Right renal pelvis (tissue), 4 donors: ENCODE measurements at regions not wholly inside any gene's neighbourhood (a gene's known extent, or its start where the extent isn't known, plus 50 kb on each side); places are given as distances from the start of the nearest gene placed in this dataset.

Experiments
- DNase-seq, 4 donors: peaks; one replicate each; pipeline ENCODE4 v3.0.0-alpha.2; 2013; ENCODE audit warnings: low read depth in 4 of 4, low spot score in 3 of 4, missing footprints in 1 of 4

DNA sequence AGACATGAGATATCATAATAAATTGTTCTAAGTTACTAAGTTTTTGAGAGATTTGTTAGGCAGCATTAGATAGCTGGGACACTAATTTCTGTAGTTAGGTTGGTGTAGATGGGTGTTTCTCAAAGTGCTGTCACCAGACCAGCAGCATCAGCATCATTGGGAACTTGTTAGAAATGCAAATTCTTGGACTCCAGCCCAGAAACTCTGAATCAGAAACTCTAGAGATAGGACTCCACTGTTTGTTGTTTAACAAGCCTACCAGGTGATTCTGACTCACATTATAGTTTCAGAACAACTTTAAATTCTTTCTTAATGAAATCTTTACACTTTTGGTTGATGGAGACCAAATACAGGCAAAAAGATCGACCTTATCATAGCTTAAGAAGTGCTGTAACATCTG lies 173.7 kb downstream of the PABPC4L start:
- no peak for DNase-seq

DNA sequence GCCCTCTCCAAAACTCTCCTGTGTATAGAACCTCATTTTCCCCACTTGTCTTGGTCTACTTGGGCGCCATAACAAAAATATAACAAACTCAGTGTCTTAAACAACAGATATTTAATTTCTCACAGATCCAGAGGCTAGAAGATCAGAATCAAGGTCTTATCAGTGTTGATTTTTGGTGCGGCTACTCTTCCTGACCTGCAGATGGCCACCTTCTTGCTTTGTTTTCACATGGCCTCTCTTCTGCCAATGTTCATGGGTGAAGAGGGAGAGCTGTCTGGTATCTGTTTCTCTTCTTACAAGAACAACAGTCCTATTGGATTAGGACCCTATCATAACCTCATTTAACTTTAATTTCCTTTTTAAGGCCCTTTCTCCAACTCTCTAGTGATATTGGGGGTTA lies 177.3 kb downstream of the PABPC4L start:
- no peak for DNase-seq

DNA sequence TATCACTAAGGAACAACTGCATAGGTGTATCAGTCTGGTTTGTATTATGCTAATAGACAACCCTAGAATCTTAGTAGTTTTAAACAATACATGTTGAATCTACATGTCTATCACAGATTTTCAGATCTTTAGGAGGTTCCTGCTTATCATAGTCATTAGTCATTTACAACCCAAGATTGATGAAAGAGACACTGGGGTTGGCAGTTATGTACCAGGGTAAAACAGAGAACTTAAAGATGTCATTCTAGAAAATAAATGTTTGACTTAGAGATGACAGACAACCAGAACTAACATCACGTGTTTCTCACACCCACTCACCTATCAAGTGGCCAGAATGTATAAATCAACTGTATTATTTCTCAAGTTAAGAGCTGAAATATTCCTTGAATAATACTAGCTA lies 181.9 kb downstream of the PABPC4L start:
- DNase-seq: no peak

DNA sequence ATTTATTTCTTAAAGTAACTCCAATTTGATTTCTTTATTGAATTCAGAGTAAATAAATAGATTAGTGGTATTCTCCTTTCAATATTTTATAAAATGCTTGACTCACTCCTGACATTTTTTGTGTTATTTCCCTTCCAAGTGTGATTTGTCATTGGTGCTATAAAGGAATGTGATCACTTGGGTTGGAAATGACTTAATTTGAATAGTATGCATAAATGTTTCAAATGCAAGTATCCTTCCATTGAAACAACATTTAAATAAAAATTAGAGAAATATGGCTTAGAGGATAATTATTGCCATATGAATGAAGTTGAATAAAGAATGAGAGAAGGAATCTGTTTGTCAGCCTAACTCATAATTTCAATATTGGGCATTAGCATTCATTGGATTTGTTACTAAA lies 182.7 kb downstream of the PABPC4L start:
- DNase-seq: no peak

DNA sequence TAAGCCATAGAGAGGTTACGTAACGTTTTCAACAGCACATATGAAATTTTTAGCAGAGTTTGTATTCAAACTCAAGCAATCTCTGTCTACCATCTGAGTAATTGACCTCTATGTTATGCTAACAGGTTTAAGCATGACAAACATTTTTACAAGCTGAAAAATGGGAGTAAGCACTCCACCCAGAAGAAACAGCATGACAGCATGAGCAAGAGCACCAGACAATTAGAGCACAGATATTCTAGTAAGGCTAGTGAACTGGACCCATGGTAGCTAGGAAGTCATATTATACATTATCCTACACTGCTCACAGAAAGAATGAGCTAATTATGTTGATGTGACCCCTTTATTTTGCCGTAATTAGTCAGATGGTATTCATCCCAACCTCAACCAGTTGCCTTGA lies 200.5 kb downstream of the PABPC4L start:
- no peak for DNase-seq

DNA sequence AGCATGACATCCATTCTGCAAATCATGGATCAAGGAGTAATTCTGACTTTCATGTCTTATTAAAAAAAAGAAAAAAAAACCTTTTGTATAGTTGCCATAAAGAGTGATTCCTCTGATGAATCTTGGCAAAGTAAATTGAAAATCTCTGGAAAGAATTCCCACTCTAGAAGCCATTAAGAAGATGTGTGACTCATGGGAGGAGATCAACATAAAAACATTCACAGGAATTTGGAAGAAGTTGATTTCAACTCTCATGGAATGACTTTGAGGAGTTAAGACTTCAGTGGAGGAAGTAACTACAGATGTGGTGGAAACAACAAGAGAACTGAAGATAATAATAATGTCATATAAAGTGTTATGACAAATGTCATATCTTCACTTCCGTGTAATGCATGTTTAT lies 204.2 kb downstream of the PABPC4L start:
- DNase-seq: no peak

DNA sequence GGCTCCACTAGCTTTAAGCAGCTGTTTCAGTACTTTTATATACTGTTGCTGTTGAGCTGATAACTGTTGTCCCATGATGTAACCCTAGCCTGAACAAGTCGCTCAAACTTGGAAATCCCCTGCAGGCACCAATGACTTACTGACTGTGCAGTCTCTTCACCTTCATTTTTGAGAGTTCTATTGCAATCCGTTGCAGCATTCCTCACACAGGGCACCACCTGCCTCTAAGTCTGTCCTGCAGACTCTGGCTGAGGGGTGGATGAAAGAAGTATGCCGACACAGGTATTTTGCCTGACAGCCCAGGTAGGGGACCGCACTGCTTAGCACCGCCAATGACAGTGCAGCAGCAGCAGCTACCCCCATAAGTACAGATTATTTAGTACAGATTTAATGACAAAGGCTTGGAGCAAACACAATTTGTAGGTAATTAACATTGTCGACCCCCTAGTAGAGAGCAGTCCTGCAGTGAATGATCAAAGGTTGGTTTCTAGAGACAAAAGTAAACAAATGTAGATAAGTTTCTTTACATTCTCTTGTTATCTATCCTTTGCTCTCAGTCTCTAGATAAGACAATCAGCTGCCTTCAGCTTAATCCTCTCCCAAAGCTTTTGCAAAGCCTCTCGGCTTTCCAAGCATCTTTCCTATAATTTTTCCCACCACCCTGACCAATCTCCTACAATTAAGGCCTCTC lies 205.0 kb downstream of the PABPC4L start:
- no peak for DNase-seq

DNA sequence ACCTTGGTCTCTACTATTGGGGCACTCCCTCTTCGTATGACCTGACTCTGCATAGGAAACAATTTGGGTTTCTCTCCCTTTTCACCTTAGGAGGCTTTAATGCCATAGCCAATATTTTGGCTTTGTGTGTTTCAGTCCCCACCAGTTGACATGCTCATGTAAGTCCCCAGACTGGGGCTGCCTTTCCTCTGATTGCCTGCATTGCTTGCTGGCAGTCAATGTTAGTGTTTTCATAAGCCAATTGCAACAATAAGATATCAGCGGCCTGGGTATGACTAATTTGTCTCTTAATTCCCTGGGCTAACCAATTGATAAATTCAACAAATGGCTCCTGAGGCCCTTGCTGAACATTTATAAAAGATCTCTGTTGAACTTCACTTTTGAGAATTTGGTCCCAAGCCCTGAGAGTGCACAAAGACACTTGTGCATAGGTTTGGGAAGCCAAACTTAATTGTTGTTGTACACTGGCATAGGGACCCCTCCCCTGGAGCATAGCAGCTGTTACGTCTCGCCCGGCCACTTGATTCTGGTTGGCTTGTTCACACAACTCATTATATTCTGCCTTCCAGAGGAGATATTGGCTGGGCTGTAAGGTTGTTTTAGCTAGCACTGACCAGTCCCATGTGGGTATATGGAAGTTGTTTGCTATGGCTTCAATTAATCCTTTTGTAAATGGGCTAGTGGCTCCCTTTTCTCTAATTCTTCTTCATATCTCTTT lies 206.2 kb downstream of the PABPC4L start:
- no peak for DNase-seq

DNA sequence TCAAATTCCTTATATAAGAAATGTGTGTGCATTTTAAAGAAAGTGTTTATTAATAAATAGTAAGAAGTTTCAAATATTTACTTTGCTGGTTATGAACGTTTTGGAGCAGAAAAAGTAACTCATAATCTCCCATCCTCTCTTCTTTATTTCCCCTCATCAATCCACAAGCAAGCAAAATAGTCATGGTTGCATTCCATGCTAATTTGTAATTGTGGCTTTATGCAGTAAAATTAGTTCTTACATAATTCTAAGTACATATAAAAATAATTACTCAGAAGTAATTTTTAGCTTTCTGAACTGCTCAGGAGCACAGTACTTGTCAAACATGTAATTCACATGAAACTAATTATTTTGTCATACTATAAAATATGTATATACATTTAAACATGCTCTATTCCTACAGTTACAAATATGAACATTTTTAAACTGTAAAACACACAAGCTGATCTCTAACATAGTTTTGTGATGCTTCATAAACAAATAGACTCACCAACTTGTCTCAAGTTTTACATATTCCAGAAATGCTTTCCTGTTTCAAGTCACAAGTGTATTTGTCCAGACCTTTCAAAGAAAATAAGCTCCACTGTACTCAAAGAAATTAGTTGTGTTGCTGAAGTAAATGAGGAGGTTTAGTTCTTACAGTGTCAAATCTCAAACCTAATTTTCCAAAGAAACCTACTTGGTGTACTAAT lies 218.9 kb downstream of the PABPC4L start:
- no peak for DNase-seq

DNA sequence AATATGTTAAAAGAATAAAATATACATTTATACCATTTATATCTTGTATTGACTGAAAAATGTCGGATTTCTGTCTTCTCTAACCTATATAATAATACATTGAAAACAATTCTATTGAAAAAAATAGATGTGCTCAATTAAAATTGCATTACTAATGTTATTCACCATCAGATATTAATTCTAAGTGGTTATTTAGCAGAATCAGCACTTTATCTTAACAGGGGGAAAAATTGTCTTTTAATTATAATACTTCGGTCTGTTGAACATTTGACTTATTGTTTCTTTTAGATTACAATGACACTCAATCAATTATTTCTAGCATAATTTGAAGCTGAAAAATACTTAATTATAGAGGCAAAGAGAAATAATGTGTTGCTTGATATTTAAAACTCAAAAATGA lies 220.3 kb downstream of the PABPC4L start:
- DNase-seq: no peak

DNA sequence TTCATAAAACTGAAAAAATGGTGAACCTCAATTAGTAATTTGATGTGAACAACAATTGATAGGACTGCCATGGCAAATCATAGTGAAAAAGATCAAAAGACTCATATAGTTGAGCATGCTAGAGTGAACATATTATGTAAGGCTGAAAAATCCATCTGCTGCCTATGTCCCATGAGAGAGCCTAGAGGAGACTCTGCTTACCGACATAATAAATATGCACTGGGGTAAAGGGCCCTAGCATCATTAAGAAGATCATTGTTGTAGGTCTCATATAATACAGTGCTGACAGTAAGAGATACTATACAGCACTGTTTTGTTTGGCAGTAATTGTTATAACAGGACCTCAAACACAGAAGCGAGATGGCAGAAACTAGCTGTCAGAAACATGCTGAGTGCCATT lies 229.0 kb downstream of the PABPC4L start:
- no peak for DNase-seq

DNA sequence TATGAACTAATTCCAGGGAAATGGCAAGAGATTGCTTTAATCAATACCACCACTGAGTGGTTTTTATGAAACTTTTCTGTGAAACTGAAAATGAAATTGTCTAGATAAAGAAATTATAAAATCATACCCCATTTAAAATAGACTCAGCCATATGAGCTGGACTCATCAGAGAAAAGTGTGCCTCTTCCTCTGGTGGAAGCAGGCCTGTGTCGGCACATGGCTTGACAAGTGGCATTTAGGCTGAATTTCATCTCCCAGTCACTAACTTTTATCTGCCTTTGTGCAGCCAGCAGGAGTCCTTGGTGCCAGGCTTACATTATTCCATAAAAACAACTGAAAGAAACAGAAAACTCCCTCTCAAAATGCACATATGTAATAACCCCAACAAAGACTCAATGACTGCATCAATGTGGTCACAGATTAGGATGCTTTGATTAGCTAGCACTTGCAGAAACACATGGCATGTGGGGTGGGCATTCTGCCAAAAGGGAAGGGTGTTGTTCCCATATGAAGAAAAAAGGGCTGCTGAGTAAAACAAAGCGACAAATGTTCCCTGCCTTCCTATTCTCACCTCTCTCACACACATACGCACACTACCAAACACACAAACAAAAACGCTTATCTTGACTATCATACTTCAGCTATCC lies 232.3 kb downstream of the PABPC4L start:
- DNase-seq: no peak

DNA sequence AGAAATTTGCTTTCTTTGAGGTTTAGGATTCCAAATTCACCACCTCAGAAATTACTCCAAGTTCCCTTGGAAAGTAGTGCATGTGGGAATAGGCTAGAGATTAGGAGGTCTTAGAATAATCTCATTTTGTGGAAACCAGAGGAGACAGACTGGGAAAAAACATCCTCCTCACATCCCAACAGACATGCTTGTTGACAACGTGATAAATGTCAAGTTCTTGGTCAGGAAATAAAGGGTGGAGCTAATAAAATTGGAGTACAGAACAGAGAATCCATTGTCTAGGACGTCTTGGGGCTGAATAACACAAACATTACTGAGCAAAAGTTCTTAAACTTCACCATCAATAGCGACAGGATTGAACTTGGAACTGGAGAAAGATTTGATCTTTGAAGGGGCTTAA lies 233.4 kb downstream of the PABPC4L start:
- DNase-seq: no peak

DNA sequence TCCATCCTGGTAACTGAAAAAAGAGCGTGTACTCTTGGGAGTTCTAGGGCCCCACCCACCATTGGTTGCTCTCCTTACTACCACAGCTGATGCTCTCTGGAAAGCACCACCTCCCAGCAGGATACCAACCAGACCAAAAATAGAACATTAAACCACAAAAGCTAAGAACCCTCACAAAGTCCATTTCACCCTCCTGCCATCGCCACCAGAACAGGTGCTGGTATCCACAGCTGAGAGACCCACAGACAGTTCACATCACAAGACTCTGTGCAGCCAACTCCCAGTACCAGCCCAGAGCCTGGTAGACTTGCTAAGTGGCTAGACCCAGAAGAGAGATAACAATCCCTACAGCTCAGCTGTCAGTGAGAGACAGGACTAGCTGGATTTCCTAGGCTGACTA lies 240.6 kb downstream of the PABPC4L start:
- DNase-seq: no peak

DNA sequence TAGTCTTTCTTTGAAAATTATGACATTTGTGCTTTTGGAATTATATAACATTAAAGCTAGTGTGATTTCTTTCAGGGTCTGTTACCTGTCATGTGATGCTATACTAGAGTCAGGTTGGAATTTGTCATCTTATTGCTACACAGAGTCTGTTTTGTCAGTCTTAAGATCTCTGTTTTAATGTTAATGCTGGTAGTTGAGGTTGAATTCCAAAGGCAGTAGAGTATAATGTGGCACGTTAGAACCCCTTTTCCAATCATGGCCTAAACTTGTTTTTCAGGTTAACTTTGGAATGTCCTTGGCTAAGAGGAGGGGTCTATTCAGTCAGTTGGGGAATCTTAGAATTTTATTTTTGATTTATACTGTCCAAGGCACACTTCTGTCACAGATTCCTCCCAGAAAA lies 258.5 kb downstream of the PABPC4L start:
- no peak for DNase-seq

DNA sequence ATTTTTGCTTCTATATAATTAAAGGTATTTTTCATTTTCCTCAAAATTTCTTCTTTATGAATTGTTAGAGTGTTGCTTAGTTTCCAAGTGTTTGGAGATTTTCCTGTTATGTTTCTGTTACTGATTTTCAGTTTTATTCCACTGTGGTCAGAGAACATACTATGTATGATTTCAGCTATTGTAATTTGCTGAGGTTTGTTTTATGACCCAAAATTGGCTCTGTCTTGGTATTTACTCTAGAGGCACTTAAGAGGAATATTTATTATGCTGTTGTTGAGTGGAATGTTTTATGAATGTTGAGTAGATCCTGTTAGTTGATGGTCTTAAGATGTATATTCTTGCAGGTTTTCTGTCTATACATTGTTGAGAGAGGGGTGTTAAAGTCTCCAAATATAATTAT lies 263.5 kb downstream of the PABPC4L start:
- no peak for DNase-seq

DNA sequence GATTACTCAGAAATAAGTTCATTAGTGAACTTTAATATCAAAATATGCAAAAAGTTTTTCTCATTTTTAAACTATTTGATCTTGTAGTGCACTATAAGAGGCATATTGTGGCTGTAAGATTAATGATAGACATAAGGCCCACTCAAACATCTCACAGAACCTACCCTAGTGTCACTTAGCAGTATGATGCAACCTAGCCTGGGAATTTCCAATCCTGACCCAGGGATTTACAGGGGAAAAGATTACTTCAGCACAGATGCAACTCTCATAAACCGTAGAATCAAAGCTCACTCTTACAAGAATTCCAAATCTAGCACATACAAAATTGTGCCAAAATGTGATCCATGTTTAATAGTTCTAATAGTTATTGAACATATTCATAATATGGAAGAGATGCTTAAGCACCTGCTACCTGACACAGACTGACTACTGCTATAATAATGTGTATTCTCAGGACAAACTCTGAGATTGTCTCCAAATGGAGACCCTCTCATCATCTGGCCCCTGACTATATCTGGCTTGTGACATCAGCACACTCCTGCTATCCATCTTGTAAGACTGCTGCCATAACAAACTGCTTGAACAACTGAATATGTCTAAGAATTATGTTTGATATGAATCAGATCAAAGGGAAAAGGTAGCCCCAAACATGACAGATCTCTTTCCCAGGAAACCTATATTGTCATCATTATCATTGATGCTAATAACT lies 271.9 kb downstream of the PABPC4L start:
- DNase-seq: no peak

DNA sequence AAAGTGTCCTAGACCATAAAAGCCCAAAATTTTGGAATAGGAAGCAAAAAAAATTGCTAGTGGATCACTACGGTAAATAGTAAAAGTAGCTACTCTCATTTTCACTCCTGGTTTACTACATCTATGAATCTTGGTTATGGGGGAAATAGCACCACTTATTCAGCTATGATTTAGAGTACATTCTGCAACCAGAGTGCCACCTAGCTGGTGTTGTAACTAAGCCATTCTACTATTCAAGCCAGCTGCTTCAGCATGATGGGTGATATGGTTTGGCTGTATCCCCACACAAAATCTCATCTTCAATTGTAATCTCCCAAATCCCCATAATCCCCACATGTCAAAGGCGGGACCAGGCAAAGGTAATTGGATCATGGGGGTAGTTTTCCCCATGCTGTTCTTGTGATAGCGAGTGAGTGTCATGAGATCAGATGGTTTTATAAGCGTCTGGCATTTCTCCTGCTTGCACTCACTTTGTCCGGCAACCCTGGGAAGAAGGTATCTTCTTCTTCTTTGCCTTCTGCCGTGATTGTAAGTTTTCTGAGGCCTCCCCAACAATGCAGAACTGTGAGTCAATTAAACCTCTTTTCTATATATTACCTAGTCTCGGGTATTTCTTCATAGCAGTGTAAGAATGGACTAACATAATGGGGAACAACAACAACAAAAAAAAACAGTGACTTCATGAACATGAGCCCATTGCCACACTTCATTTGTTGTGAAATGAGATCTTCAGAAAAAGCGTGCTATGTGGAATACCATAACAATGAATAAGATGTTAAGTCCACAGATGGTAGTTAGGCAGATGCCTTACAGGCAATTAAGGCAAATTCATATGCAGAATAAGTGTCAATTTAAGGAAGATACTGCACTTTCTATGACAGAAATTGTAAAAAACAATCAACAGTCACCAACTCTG lies 280.1 kb downstream of the PABPC4L start:
- DNase-seq: no peak

DNA sequence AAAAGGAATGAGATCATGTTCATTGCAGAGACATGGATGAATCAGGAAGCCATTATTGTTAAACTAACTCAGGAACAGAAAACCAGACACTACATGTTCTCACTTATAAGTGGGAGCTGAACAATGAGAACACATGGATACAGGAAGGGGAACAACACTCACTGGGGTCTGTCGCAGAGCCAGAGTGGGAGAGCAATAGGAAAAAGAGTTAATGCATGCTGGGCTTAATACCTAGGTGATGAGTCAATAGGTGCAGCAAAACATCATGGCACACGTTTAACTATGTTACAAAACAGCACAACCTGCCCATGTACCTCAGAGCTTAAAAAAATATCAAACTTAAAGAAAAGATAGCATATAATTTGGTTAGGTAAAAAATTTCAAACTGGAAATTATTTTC lies 281.4 kb downstream of the PABPC4L start:
- no peak for DNase-seq

DNA sequence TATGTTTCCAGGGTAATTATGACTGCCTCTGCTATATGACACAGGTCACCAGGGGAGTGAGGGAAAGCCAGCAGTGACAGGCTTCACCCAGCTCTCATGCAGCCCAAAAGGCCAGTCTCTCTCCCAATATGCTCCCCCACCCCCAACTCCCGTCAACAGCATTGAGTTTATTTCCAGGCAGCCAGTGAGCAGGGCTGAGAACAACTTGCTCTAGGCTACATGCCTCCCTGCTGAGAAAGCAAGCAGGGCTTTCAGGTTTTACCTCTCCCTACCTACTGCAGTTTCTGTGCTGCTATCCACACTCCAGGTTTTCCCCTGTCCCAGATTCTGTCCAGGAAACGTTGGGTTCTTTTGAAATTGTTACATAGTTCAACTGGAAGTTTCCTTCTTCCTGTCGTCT lies 291.4 kb downstream of the PABPC4L start:
- DNase-seq: no peak
